HTR-8/SVneo (cell line): ENCODE measurements at regions not wholly inside any gene's neighbourhood (a gene's known extent, or its start where the extent isn't known, plus 50 kb on each side); places are given as distances from the start of the nearest gene placed in this dataset.
"Not testable (repeated sequence)": the region's sequence is repeated elsewhere in the genome, so short reads cannot be mapped to it uniquely, and the experiment has no call there.

Experiments used
- DNase-seq: peaks from one replicate; pipeline ENCODE4 v3.0.0; 2011; ENCODE audit warnings: low spot score, mixed read lengths; ENCODE audit not compliant: insufficient read length
- FAIRE-seq: peaks from 2 replicates; lab custom pipeline; 2011; peaks lifted over from hg19 to GRCh38; lab: Jason Lieb, UNC

GRCh38 chr11:89612096-89612495 is 98.0 kb upstream of the TRIM77 start:
- DNase-seq (no peak), FAIRE-seq (no peak)

- no peak for DNase-seq
- no peak for FAIRE-seq
Measured at GRCh38 chr11:89613911-89614310, 96.2 kb upstream of the TRIM77 start.

GRCh38 chr11:89614428-89614827 is 95.7 kb upstream of the TRIM77 start:
- DNase-seq, FAIRE-seq: not testable (repeated sequence)

DNA sequence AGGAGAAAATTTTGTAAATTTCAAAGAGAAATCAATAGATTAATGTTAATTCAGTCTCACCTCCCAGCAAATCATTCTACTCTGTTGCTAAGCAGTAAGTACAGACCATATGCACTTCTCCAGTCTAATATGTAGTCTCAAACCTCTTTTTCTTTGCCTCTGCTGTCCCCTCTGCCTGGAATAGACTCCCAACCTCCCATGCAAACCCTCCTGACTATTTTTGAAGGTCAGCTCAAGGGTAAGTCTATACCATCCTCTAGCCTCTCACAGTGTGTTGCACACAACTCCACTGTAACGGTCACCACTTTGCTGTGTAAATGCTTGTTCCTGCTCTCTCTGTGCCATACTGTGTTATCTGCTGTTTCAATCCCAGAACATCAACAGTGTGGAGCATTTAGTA is 94.5 kb upstream of the TRIM77 start:
- DNase-seq, FAIRE-seq: not testable (repeated sequence)

DNA sequence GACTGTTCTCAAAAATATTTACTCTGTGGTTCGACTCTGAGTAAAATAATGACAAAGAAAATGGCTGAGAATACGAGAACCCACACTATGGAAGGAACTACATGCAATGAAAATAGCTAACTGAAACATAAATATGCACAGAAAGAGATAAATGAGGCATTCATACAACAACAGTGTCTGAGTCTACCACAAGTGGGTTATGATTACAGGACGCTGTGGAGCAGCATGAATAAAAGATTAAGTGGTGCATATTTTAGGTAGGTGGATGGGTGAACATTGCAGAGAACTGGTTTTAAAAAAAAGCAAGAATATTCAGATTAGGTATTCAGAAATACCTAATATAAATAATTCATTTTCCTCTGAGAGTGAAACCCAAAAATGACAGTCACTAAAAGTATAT is 93.9 kb upstream of the TRIM77 start:
- DNase-seq, FAIRE-seq: not testable (repeated sequence)

GRCh38 chr11:89616999-89617602 is 93.0 kb upstream of the TRIM77 start:
- DNase-seq = not testable (repeated sequence)
- peak; percentile 70 for FAIRE-seq

- not testable (repeated sequence) for DNase-seq, FAIRE-seq
Measured at GRCh38 chr11:89620721-89621120, 89.4 kb upstream of the TRIM77 start.

- FAIRE-seq (no peak), DNase-seq (no peak)
Measured at GRCh38 chr11:89625171-89625570, 84.9 kb upstream of the TRIM77 start.

- no peak for DNase-seq
- FAIRE-seq = no peak
Measured at GRCh38 chr11:89626366-89626765, 83.7 kb upstream of the TRIM77 start.

DNA sequence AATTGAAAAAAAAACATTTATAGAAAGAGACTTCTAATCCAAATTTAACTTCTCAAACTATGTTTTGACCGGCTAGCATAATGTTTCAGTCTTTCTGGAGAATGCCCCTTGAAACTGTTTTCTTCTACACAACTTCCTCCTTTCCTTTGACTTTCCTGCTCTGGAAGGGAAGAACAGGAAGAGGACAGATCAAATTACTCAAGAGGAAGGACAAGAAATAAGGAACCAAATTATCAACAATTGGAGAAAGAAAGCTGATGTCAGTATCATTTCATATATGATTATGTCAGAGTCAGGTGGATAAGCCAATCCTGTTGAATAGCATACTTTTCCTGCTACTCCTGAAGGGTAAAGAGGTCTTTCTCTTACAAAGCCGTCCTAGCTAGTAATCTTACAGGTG is 83.2 kb upstream of the TRIM77 start:
- not testable (repeated sequence) for DNase-seq, FAIRE-seq

GRCh38 chr11:89633135-89633705 is 76.9 kb upstream of the TRIM77 start:
- no peak for FAIRE-seq

DNA sequence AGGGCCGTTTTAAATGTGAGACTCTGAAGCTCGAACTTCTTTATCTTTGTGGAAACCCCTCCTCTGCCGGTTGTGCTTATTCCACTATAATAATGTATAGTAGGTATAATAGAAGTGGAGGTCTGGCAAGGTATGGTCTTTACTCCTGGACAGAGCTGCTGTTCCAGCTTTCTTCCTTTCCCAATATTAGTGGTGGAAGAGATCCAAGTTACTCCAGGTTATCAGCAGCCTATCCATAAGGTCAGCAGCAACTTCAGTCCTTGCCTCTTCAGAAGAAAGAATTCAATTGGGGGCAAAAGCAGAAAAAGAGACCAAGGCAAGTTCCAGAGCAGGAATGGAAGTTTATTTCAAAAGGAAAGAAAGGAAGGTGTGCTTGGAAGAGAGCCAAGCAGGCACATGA is 69.3 kb upstream of the TRIM77 start:
- DNase-seq, FAIRE-seq: not testable (repeated sequence)

More at GRCh38 chr11:89633135-89633705, 76.9 kb upstream of the TRIM77 start:
- DNase-seq = no peak

GRCh38 chr11:89648232-89648631 is 61.9 kb upstream of the TRIM77 start:
- not testable (repeated sequence) for FAIRE-seq, DNase-seq

DNA sequence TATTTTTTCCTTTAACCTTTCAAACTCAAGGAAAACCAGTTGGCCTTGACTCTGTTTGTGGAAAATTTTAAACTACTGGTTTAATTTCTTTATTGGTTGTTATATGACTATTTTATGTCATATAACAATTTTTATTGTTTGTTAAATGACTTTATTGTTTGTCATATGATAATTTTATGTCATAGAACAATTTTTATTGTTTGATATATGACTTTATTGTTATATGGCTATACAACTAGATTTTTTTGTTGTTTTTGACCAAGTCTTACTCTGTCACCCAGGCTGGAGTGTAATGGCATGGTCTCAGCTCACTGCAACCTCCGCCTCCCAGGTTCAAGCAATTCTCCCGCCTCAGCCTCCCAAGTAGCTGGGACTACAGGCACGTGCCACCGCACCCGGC is 61.1 kb upstream of the TRIM77 start:
- FAIRE-seq, DNase-seq: not testable (repeated sequence)

GRCh38 chr11:89654669-89655068 is 55.4 kb upstream of the TRIM77 start:
- FAIRE-seq = not testable (repeated sequence)

GRCh38 chr11:89658767-89659166 is 51.3 kb upstream of the TRIM77 start:
- not testable (repeated sequence) for DNase-seq, FAIRE-seq

More at GRCh38 chr11:89654669-89655068, 55.4 kb upstream of the TRIM77 start:
- not testable (repeated sequence) for DNase-seq

- not testable (repeated sequence) for DNase-seq, FAIRE-seq
Measured at GRCh38 chr11:89659414-89659813, 50.7 kb upstream of the TRIM77 start.

DNA sequence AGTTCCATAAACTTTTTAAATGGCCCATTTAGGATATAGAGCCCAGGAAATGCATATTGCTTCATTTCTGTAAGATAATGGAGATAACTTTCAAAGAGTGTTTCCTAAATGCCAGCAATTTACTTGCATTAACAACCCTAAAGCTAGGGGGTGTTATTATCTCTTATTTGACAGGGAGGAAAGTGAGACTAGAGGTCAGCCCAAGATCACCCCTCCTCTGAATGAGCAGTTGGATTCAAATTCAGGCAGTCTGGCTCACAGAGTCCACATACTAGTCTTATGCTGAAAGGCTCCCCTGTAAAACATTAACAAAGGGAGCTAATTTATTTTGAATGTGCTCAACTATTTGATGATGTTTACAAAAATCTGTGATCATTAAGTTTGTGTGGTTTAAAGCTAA is 49.9 kb upstream of the TRIM77 start:
- DNase-seq = no peak
- FAIRE-seq = no peak
